Gastroesophageal sphincter (tissue), 3 donors: ENCODE measurements at regions not wholly inside any gene's neighbourhood (a gene's known extent, or its start where the extent isn't known, plus 50 kb on each side); places are given as distances from the start of the nearest gene placed in this dataset.

Source experiments
- CTCF ChIP-seq, 4 experiments: fragments of 200-600 bp in 2 of 4; fragments of 450-650 bp in 2 of 4; sonication (generic) in 1 of 4; IDR thresholded peaks; one replicate each; pipeline ENCODE4 v1.5.1; 2017 to 2019; ENCODE audit warnings: antibody characterized with exemption in 4 of 4, mild to moderate bottlenecking in 2 of 4, moderate library complexity in 2 of 4
- POLR2AphosphoS5 ChIP-seq: sonication (generic); formaldehyde crosslinking; IDR thresholded peaks from one replicate; pipeline ENCODE4 v1.6.1; 2017; ENCODE audit warnings: antibody characterized with exemption

GRCh38 chr13:111637365-111637764, 316.9 kb downstream of the TEX29 start:
- TF ChIP-seq POLR2AphosphoS5 (no peak), CTCF (IDR thresholded peaks at IDR 0.05) (no peak)
